Effector memory CD8-positive, alpha-beta T cell (primary cell): ENCODE measurements at regions not wholly inside any gene's neighbourhood (a gene's known extent, or its start where the extent isn't known, plus 50 kb on each side); places are given as distances from the start of the nearest gene placed in this dataset.

Experiments used
- ATAC-seq: fragments of 150-1000 bp; cut with Tn5 transposase; replicated peaks from 2 replicates; pipeline ENCODE4 v1.10.0; 2021; ENCODE audit warnings: mild to moderate bottlenecking, moderate library complexity
- DNase-seq, 3 experiments: peaks; one replicate each; pipeline ENCODE4 v3.0.0; 2021
- H3K27ac Mint-ChIP-seq, 2 donors: one replicate each; pipeline ENCODE4 v1.8.0; 2022; ENCODE audit warnings: mild to moderate bottlenecking in 2 of 2, mixed read lengths in 2 of 2, moderate library complexity in 2 of 2
- H3K27me3 Mint-ChIP-seq, 2 donors: one replicate each; pipeline ENCODE4 v1.8.0; 2022; ENCODE audit warnings: mixed read lengths in 2 of 2
- H3K36me3 Mint-ChIP-seq: one replicate; pipeline ENCODE4 v1.8.0; 2022; ENCODE audit warnings: mild to moderate bottlenecking, moderate library complexity, mixed read lengths; ENCODE audit not compliant: insufficient read depth
- H3K4me1 Mint-ChIP-seq, 2 donors: one replicate each; pipeline ENCODE4 v1.8.0; 2022; ENCODE audit warnings: low read depth in 2 of 2, mixed read lengths in 2 of 2
- H3K4me3 Mint-ChIP-seq, 2 donors: one replicate each; pipeline ENCODE4 v1.8.0; 2022; ENCODE audit warnings: mild to moderate bottlenecking in 2 of 2, mixed read lengths in 2 of 2, moderate library complexity in 2 of 2
- H3K9me3 Mint-ChIP-seq, 2 donors: one replicate each; pipeline ENCODE4 v1.8.0; 2022; ENCODE audit warnings: mixed read lengths in 2 of 2

DNA sequence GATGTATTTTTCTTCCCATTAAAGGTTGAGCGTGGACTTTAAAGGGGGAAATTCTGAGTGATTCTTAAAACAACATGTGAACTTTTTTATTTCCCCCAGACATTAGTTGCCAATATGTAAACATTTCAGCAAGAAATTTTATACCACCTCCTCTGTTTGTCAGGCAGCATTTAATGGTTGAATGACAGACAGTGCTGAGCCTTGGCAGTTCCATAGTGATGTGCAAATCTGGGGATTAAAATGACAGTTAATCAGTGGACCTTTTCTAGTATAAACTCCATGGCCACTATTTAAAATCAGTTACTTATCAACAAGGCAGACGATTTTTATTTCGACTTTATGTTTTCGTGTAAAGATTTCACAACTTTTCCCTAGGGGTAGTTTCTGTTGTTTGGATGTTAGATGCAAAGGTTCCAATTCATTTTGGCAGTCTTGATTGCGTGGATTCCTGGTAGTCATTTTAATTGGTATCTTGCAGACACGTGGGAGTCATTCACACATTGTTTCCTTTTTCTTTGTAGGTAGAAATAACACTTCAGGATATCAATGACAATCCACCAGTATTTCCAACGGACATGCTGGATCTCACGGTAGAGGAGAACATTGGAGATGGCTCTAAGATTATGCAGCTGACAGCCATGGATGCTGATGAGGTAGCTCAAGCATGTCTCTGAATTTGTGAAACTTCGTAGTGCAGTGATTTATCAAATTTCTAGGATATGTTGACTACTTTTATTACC is 83.7 kb downstream of the FAT4 start:
- H3K9me3 Mint-ChIP-seq: peaks cover 0 to 6% of the 10 kb centered on the region in 2 donors
- no peaks in the 10 kb centered on the region for H3K27me3 Mint-ChIP-seq
- H3K27ac Mint-ChIP-seq: no peak overlapping the region
- no peaks in the 10 kb centered on the region for H3K36me3 Mint-ChIP-seq
- DNase-seq (no peak), ATAC-seq (no peak)
- no peak overlapping the region for H3K4me3 Mint-ChIP-seq
- H3K4me1 Mint-ChIP-seq: no peaks in the 10 kb centered on the region

DNA sequence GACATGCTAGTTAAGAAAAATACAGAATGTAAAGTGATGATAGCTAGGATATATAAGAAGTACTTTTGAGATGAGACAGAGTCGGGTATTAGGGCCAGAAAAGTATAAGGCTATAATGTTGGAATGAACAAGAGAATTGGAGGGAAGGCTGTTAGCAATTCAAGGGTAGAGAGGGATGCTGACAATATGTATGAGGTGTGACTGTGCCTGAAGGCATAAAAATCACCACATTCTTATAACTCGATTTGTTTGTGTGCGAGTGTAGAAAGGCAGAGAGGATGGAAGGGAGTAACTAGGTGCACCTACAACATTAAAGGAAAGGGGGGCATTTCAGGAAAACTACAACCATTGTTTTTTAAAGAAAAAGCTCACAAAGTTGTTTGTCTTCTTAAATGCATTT is 86.0 kb downstream of the FAT4 start:
- H3K4me1 Mint-ChIP-seq: no peaks in the 10 kb centered on the region

DNA sequence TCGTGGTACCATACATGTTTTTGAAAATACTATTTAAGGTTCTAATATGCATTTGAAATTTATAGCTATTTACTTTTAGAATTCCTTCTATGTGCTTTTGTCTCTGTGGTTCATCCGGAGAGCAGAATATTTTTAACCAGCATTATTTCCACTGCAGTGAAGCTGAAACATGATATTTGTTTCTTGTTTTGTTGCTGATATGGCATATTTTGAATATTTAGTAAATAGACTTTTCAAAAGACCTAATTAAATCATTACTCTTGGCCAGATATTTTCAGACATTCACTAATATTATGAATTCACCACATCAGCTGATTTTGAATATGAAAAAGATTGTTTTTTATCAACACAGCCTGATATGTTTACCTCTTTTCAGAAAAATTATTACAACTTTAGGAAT is 87.0 kb downstream of the FAT4 start:
- Mint-ChIP-seq H3K9me3 (peaks cover 0 to 10% of the 10 kb centered on the region in 2 donors), H3K4me3 (no peak overlapping the region), H3K4me1 (no peaks in the 10 kb centered on the region), H3K27me3 (no peaks in the 10 kb centered on the region), H3K27ac (no peak overlapping the region), H3K36me3 (no peaks in the 10 kb centered on the region)
- no peak for ATAC-seq
- DNase-seq: no peak

More for the DNA sequence above, 86.0 kb downstream of the FAT4 start:
- Mint-ChIP-seq H3K27ac (no peak overlapping the region), H3K36me3 (no peaks in the 10 kb centered on the region), H3K27me3 (no peaks in the 10 kb centered on the region), H3K4me3 (no peak overlapping the region), H3K9me3 (peaks cover 0 to 11% of the 10 kb centered on the region in 2 donors)
- DNase-seq (no peak), ATAC-seq (no peak)

DNA sequence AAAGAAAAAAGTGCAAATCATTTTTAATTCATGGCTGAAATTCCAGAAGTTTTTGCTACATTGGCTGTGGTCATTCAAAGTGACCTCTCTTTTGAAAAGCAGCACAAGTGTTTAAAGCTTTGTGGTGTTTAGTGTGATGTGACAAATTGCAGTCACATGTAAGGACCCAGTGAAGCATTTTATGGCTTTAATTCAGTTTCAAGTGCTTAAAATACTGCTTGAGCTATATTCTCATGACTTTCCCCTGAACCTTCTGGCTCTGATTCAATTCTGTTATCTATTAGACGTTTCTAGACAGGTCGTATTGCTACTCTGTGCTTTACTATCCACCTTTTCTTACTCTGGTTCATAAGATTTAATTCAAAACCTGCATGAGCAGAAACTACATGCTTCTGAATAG is 105.8 kb downstream of the FAT4 start:
- H3K4me3 Mint-ChIP-seq: no peak overlapping the region
- peaks cover 0 to 10% of the 10 kb centered on the region in 2 donors for H3K9me3 Mint-ChIP-seq
- DNase-seq: no peak
- no peaks in the 10 kb centered on the region for H3K4me1 Mint-ChIP-seq
- H3K27me3 Mint-ChIP-seq: no peaks in the 10 kb centered on the region
- no peak overlapping the region for H3K27ac Mint-ChIP-seq
- no peaks in the 10 kb centered on the region for H3K36me3 Mint-ChIP-seq
- ATAC-seq: no peak

DNA sequence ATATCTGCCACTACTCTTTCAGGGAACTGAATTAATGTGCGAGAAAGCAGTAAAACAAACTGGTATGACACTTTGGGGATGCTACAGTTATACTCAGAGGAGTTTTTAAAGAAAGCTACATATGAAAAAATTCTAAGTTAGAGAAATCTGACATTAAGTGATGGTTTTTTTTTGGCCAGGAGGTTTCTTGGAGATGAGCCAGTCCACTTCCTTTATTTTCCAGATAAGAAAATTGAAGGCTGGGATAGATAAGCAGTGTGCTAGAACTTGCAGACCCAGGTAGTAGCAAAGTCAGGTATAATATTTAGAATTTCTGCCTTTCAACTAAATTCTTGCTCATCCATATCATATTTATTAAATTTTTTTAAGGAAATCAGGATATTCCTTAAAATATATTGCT is 106.8 kb downstream of the FAT4 start:
- Mint-ChIP-seq H3K4me3 (no peak overlapping the region), H3K4me1 (no peaks in the 10 kb centered on the region), H3K27me3 (no peaks in the 10 kb centered on the region), H3K27ac (no peak overlapping the region), H3K36me3 (no peaks in the 10 kb centered on the region), H3K9me3 (peaks cover 0 to 7% of the 10 kb centered on the region in 2 donors)
- ATAC-seq (no peak), DNase-seq (no peak)

DNA sequence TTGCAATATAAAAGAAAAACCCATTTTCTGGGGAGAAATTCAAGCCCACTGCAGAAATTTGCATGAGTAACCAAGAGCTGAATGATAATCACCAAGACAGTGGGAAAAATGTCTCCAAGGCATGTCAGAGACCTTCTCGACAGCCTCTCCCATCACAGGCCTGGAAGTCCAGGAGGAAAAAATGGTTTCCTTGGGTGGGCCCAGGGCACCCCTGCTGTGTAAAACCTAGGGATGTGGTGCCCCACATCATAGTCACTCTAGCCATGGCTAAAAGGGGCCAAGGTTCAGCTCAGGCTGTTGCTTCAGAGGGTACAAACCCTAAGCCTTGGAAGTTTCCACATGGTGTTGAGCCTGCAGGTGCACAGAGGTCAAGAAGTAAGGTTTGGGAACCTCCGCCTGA is 108.4 kb downstream of the FAT4 start:
- no peak overlapping the region for H3K4me3 Mint-ChIP-seq
- no peak for DNase-seq
- no peaks in the 10 kb centered on the region for H3K36me3 Mint-ChIP-seq
- no peak for ATAC-seq
- H3K27ac Mint-ChIP-seq: no peak overlapping the region
- no peaks in the 10 kb centered on the region for H3K27me3 Mint-ChIP-seq
- peaks cover 0 to 7% of the 10 kb centered on the region in 2 donors for H3K9me3 Mint-ChIP-seq
- no peaks in the 10 kb centered on the region for H3K4me1 Mint-ChIP-seq

DNA sequence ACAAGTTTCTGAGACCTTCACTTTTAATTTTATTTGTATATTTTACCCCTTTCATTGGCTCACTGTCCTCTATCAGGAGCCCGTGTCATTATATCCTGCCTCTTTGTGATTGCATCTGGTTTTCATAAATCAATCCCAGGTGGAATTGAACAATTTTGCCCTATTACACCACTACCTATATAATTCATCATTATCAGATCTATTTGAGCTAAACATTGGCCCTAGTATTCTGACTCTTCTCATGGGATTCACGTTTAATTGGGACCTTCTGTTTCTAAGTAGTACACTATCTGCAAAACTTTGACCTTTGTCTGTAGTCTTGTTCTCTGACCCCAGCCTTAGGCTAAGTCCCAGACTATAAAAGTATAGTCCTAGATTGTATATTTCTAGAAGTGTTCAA is 114.1 kb downstream of the FAT4 start:
- Mint-ChIP-seq H3K36me3 (no peaks in the 10 kb centered on the region), H3K9me3 (no peaks in the 10 kb centered on the region), H3K4me3 (no peak overlapping the region), H3K4me1 (no peaks in the 10 kb centered on the region), H3K27me3 (no peaks in the 10 kb centered on the region), H3K27ac (no peak overlapping the region)
- ATAC-seq (no peak), DNase-seq (no peak)

DNA sequence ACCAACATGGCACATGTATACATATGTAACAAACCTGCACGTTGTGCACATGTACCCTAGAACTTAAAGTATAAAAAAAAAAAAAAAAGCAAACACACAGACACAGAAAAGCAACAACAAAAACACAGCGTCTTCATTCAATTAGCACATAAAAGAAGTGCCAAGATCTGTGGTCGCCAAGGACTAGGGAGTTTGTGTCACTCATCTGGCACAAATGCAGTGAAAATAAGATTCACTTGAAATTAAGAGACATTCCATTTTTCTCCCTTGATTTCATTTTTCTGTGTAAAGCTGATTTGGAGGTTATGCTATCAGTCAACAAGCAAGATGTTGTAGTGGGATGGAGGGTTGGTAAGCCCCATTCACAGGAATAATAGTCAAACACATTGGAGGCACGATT is 115.3 kb downstream of the FAT4 start:
- no peaks in the 10 kb centered on the region for H3K27me3 Mint-ChIP-seq
- H3K27ac Mint-ChIP-seq: no peak overlapping the region
- H3K4me3 Mint-ChIP-seq: no peak overlapping the region
- H3K9me3 Mint-ChIP-seq: no peaks in the 10 kb centered on the region
- no peak for DNase-seq
- no peaks in the 10 kb centered on the region for H3K36me3 Mint-ChIP-seq
- H3K4me1 Mint-ChIP-seq: no peaks in the 10 kb centered on the region
- no peak for ATAC-seq

DNA sequence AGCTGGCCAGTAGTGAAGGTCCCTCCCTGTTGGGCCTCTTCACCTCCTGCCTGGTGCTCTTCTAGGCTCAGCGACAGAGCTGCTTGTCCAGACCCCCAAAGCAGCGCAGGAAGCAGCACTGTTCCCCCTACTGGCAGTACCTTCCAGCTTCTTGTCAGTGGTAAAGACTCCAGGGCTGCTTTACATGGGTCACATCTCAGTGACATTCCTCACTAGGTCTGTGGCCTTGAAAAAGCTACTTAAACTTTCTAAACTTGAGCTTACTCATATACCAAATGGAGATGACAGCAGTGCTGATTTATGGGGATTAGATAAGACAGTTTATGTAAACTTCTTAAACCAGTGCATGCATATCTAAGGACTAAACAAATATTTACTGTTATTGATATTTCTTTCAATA is 117.3 kb downstream of the FAT4 start:
- Mint-ChIP-seq H3K4me3 (no peak overlapping the region), H3K9me3 (peaks cover 8 to 18% of the 10 kb centered on the region in 2 donors), H3K36me3 (no peaks in the 10 kb centered on the region), H3K27ac (no peak overlapping the region), H3K27me3 (no peaks in the 10 kb centered on the region), H3K4me1 (no peaks in the 10 kb centered on the region)
- ATAC-seq: no peak
- no peak for DNase-seq

DNA sequence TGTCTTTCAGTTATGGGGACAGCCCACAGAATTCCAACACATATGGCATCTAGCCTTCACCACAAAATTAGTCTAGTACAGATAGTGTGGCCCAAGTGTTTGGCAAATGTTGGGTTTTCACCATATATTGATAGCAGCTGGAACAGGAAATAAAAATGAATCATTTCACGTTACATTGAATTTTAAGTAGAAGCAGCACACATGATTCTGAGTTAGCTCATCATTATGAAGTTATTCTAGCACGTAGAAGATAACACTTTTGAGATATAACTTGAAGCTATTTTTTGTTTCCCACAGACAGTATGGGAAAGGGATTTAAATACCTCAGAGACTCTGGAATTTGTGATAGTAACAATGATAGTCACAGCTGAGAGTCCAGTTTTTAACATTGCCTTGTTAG is 118.7 kb downstream of the FAT4 start:
- Mint-ChIP-seq H3K9me3 (peaks cover 8 to 21% of the 10 kb centered on the region in 2 donors), H3K4me1 (no peaks in the 10 kb centered on the region), H3K27ac (no peak overlapping the region), H3K4me3 (no peak overlapping the region), H3K36me3 (no peaks in the 10 kb centered on the region), H3K27me3 (no peaks in the 10 kb centered on the region)
- DNase-seq (no peak), ATAC-seq (no peak)

DNA sequence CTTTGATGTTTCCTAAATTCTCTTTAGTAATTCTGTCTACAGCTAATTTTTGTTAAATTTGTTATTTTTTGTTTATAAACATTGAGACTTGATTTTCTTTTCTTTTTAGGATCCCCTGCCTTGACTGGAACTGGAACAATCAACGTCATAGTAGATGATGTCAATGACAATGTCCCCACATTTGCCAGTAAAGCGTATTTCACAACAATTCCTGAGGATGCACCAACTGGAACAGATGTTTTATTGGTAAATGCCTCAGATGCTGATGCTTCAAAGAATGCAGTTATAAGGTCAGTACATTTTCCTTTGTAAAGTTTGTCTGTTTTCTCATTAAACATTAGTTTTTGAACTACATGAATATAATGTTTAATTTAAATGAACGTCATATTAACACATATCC is 119.4 kb downstream of the FAT4 start:
- Mint-ChIP-seq H3K36me3 (no peaks in the 10 kb centered on the region), H3K27me3 (no peaks in the 10 kb centered on the region), H3K4me3 (no peak overlapping the region), H3K27ac (no peak overlapping the region), H3K4me1 (no peaks in the 10 kb centered on the region), H3K9me3 (peaks cover 10 to 21% of the 10 kb centered on the region in 2 donors)
- ATAC-seq: no peak
- no peak for DNase-seq

DNA sequence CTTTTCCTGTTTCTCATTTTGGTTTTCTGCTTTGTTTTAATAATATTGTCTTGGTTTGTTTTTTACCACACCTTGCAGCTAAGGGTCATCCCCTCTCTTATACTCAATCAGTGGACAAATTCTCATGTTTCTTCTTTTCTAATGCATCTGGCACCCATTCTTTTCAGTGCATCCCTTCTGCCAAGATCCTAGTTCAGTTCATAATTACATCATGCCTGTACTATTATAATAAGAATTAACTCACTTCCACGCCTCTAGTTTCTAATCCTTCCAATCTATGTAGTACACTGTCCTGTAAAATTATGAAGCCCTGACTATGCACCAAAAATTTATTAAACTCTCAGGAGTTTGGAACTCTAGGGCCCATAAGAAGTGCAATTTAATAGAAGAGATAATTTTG is 126.1 kb downstream of the FAT4 start:
- Mint-ChIP-seq H3K4me3 (no peak overlapping the region), H3K4me1 (no peaks in the 10 kb centered on the region), H3K9me3 (peaks cover 8 to 15% of the 10 kb centered on the region in 2 donors), H3K27me3 (no peaks in the 10 kb centered on the region), H3K36me3 (no peaks in the 10 kb centered on the region), H3K27ac (no peak overlapping the region)
- no peak for DNase-seq
- no peak for ATAC-seq

DNA sequence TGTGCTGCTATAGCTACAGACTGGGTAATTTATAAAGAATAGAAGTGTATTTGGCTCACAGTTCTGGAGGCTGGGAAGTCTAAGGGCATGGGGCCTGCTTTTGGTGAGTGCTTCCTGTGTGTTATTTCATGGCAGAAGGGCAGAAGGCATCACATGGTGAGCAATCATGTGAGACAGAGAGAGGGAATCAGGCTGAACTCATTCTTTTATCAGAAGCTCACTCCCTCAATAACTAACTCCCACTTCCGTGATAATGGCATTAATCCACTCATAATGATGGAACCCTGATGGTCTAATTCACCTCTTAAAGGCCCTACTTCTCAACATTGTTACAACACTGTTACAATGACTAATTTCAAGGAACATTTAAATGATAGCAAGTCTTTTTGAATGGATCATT is 129.4 kb downstream of the FAT4 start:
- DNase-seq: no peak
- H3K27me3 Mint-ChIP-seq: no peaks in the 10 kb centered on the region
- H3K4me1 Mint-ChIP-seq: no peaks in the 10 kb centered on the region
- no peak overlapping the region for H3K4me3 Mint-ChIP-seq
- ATAC-seq: no peak
- H3K27ac Mint-ChIP-seq: no peak overlapping the region
- H3K36me3 Mint-ChIP-seq: no peaks in the 10 kb centered on the region
- peaks cover 0 to 3% of the 10 kb centered on the region in 2 donors for H3K9me3 Mint-ChIP-seq

DNA sequence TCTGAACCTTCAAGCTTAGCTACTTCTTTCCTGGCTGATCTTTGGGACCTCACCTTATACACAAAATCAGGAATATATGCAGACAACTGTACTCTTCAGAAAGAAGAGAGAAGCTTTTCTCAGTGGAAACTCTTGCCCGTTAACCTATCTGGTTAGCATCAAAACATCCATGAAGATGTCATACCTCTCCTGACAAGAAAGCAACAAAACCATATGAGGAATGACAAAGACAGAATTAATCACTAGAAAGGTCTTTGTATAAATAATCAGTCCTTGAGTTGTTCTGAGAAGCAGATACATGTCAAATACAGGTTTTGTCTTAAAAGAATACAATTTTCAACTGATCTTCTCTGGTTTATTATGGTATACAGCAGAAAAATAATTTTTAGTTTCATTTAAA is 130.8 kb downstream of the FAT4 start:
- DNase-seq (no peak), ATAC-seq (no peak)
- no peaks in the 10 kb centered on the region for H3K4me1 Mint-ChIP-seq
- H3K27me3 Mint-ChIP-seq: no peaks in the 10 kb centered on the region
- H3K9me3 Mint-ChIP-seq: no peaks in the 10 kb centered on the region
- H3K36me3 Mint-ChIP-seq: no peaks in the 10 kb centered on the region
- no peak overlapping the region for H3K27ac Mint-ChIP-seq
- H3K4me3 Mint-ChIP-seq: no peak overlapping the region
